DMS153 treated with DMSO at 0.1 percent for 48 hours (cell line): ENCODE measurements at regions not wholly inside any gene's neighbourhood (a gene's known extent, or its start where the extent isn't known, plus 50 kb on each side); places are given as distances from the start of the nearest gene placed in this dataset.

Experiments
- DNase-seq: peaks from one replicate; lab custom pipeline; 2025; ENCODE audit not compliant: unreplicated experiment; lab: John Stamatoyannopoulos, UW

DNA sequence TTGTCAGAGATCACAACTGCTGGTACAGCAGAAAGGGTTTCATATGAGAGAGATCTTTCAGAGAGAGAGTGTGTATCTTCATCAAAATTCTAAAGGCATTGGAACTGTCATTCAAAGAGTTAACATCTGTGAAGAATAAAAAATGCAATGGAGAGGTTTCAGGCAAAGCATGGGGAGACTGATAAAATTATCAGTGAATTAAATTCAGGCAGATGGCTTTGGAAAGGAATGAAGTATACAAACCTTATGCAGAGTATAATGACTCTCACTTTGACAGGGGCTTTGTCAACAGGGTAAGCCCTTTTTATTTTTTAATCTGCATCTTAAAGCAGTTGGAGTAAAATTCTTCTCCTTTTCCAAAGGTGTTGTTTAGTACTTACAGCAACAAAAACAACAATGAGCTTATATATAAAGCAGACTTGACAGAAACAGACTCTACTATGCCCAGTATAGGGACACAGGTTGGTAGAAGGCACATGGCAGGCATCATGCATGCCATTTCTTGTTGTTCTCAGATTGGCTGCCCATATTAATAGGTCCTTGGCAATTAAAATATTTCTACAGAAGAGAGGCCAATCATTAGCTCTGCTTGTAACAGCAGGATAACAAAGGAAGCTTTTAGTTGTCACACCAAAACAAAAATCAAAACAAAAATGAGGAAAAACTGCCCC is 54.9 kb upstream of the NXPH1 start:
- DNase-seq = no peak

DNA sequence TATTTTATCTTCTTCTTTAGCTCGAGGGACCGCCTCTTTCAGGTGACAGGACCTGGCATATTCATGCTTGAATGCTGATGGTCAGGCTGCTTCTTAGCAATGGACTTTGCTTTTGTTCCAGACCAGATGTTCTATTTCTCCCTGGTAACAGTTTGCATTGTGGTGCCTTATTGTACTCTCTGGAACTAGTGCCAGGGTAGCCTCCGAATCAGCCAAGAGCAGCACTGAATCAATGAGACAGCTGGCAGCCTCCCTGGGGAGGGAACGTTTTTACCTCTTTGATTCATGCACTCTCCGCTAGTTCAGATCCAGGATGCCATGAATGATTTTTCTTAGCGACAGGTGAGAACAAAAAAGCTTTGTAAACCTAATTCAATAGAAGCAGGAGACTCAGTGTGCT is 54.1 kb upstream of the NXPH1 start:
- DNase-seq = peak; percentile 99

DNA sequence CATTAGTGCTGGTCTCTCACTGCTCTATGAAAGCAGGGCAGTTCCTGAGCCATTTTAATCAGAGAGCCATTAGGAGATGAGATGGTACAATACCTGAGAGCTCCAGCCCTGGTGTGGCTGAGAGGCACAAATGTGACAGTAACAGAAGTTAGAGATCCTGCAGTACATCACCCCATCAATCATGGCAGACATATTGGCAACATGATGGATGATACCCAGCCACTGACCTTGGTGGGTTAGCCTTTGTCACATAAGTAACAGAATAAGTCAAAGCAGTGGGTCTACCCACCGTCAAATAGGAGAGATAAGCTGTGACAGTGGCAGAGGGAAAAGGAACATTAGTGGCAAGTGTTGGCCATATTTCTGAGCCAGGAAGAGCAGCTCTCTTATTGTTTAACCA is 53.3 kb upstream of the NXPH1 start:
- DNase-seq = no peak

DNA sequence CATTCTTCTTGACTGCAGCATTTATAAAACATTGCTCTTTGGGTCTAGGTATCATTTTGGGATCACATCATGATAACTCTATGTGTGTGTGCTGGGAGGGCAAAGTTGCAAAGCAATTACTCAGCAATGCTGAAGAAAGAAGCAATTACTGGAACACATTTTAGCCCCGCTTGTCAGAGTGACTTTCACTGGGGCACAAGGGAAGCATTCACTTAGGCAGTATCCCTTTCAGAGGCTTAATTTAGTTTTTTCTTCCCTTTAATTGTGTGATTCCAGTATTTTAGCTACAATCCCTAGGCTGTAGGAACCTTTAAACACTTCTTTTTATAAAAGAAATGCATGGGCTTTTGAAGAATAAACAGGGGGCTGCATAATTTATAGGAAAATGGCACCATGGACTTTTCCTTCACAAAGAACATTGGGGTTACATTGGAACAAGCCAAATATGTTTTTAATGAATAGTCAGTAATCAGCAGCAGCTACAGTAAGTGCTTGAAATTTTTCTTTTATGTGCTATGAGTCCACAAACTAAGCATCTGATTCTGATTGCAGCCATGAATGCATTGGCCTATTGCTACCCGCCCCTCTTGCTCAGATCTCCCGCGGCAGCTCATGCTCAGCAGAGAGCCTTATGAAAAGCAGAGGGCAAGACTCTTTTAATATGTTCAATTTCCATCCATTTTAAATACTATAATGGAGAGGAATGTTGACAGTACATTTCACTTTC is 51.2 kb upstream of the NXPH1 start:
- no peak for DNase-seq
